Panc1 (cell line): ENCODE measurements at regions not wholly inside any gene's neighbourhood (a gene's known extent, or its start where the extent isn't known, plus 50 kb on each side); places are given as distances from the start of the nearest gene placed in this dataset.

Source experiments
- ATAC-seq: fragments of 200-7000 bp; cut with Tn5 transposase; 2 replicates; pipeline ENCODE4 v1.9.1; 2020; ENCODE audit warnings: mild to moderate bottlenecking, moderate library complexity
- BruUV-seq: library from RNA; stranded (reverse); fragments of 400-500 nt; replicated peaks from 2 replicates; lab custom pipeline; 2021; lab: Mats Ljungman, UMichigan
- CTCF ChIA-PET: fragments of 300-600 bp; sonication (Branson Sonifier 250); formaldehyde crosslinking; loops from one replicate; lab custom pipeline; 2022; ENCODE audit warnings: antibody characterized with exemption; lab: Charles Lee
- POLR2A ChIA-PET: fragments of 300-600 bp; sonication (Branson Sonifier 250); formaldehyde crosslinking; loops from one replicate; lab custom pipeline; 2022; ENCODE audit warnings: antibody characterized with exemption; lab: Charles Lee
- DNase-seq: peaks from one replicate; pipeline ENCODE4 v3.0.0-alpha.2; 2010; ENCODE audit warnings: low read depth, low spot score
- H3K27ac ChIP-seq: 2 replicates; pipeline ENCODE4 v1.5.1; 2011; ENCODE audit warnings: mild to moderate bottlenecking, low read length, inconsistent platforms
- H3K27me3 ChIP-seq: fragments of 200-500 bp; sonication (Bioruptor generic); 2 replicates; pipeline ENCODE4 v1.6.0; 2014; ENCODE audit warnings: low read length, inconsistent platforms; ENCODE audit not compliant: control insufficient read depth, insufficient read depth
- H3K36me3 ChIP-seq: fragments of 200-500 bp; sonication (Bioruptor generic); 2 replicates; pipeline ENCODE4 v1.5.1; 2014; ENCODE audit warnings: inconsistent platforms, mild to moderate bottlenecking, low read length, moderate library complexity; ENCODE audit not compliant: control insufficient read depth, insufficient read depth
- H3K4me1 ChIP-seq: 2 replicates; pipeline ENCODE4 v1.5.1; 2011; ENCODE audit warnings: inconsistent platforms, mild to moderate bottlenecking, low read length, moderate library complexity; ENCODE audit not compliant: control insufficient read depth, insufficient read depth
- H3K4me3 ChIP-seq, 2 experiments: 2 replicates each; pipeline ENCODE4 v1.5.1; 2011 to 2012; ENCODE audit warnings: low read depth in 2 of 2, low read length in 2 of 2, mild to moderate bottlenecking in 2 of 2, inconsistent platforms in 1 of 2, moderate library complexity in 1 of 2
- H3K9me3 ChIP-seq: fragments of 200-500 bp; sonication (Bioruptor generic); 2 replicates; pipeline ENCODE4 v1.5.1; 2014; ENCODE audit warnings: low read depth, mild to moderate bottlenecking, inconsistent platforms, low read length, moderate library complexity; ENCODE audit not compliant: control insufficient read depth, insufficient read depth
- POLR2AphosphoS5 ChIP-seq: IDR thresholded peaks from 2 replicates; pipeline ENCODE4 v1.6.1; 2012; ENCODE audit warnings: mild to moderate bottlenecking, low read depth, low read length, moderate library complexity
- SIN3A ChIP-seq: IDR thresholded peaks from 2 replicates; pipeline ENCODE4 v1.6.1; 2012; ENCODE audit warnings: low read depth, mild to moderate bottlenecking, low read length, moderate library complexity, borderline replicate concordance; ENCODE audit not compliant: insufficient read depth
- TCF7L2 ChIP-seq: IDR thresholded peaks from 2 replicates; pipeline ENCODE4 v1.6.1; 2011; ENCODE audit warnings: mild to moderate bottlenecking, low read depth, low read length, inconsistent platforms
- in situ Hi-C: cut with HindIII; loops from 2 replicates; pipeline ENCODE4 v1.10.0; 2016; ENCODE audit warnings: low sequenced_read_pairs, low pct_unique_long_range_greater_than_20kb
- intact Hi-C: fragments of 100-400 bp; cut with micrococcal nuclease; formaldehyde crosslinking; loops from one replicate; pipeline ENCODE4 v1.10.0; 2022; ENCODE audit not compliant: unreplicated experiment
- TF ChIP-seq, protein P1 (sequence below), 2 experiments: IDR thresholded peaks; 2 replicates each; pipeline ENCODE4 v1.6.1; 2011 to 2012; ENCODE audit warnings: low read depth in 2 of 2, control low read depth in 1 of 2, low read length in 1 of 2, mild to moderate bottlenecking in 1 of 2, moderate library complexity in 1 of 2; ENCODE audit not compliant: insufficient read depth in 1 of 2
- TF ChIP-seq, protein P2 (sequence below): fragments of 450-650 bp; IDR thresholded peaks from 2 replicates; pipeline ENCODE4 v1.5.1; 2017; ENCODE audit warnings: mild to moderate bottlenecking

DNA sequence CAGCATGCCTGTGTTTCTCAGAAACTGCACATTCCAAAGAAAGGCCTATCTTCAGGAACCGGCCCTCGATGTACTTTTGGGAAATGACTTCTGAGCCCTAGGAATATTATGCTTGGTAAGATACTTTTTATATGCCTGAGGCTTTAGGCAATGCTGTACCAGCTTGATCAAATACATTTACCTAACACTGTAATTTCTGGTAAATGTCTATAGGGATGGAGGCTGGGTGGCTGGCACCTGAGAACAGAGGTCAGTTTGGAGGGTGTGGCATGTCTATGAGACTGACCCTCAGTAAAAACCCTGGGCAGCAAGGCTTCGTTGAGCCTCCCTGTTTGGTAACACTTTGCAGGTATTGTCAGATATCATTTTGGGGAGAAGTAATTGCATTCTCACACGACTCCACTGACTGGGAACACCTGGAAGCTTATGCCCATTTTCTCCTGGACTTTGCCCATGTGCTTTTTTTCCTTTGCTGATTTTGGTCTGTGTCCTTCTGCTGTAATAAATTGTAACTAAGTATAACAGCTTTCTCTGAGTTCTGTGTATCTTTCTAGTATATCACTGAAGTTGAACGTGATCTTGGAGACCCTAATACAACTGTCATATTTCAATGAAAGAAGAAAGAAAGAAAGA lies 1339.1 kb downstream of the OLFM4 start:
- in situ Hi-C loops (no loop called here), intact Hi-C loops (no loop called here)
- no peaks in the 10 kb centered on the region for H3K4me1 ChIP-seq
- ChIA-PET POLR2A (no interaction called here), CTCF (no interaction called here)
- H3K27me3 ChIP-seq, result no peaks in the 10 kb centered on the region
- no peak for ATAC-seq
- H3K4me3 ChIP-seq, result no peak overlapping the region
- no peak overlapping the region for H3K27ac ChIP-seq
- no peak for DNase-seq
- H3K36me3 ChIP-seq, result no peaks in the 10 kb centered on the region
- no TSS peak for BruUV-seq
- H3K9me3 ChIP-seq, result no peaks in the 10 kb centered on the region
- TF ChIP-seq, protein P1, sequence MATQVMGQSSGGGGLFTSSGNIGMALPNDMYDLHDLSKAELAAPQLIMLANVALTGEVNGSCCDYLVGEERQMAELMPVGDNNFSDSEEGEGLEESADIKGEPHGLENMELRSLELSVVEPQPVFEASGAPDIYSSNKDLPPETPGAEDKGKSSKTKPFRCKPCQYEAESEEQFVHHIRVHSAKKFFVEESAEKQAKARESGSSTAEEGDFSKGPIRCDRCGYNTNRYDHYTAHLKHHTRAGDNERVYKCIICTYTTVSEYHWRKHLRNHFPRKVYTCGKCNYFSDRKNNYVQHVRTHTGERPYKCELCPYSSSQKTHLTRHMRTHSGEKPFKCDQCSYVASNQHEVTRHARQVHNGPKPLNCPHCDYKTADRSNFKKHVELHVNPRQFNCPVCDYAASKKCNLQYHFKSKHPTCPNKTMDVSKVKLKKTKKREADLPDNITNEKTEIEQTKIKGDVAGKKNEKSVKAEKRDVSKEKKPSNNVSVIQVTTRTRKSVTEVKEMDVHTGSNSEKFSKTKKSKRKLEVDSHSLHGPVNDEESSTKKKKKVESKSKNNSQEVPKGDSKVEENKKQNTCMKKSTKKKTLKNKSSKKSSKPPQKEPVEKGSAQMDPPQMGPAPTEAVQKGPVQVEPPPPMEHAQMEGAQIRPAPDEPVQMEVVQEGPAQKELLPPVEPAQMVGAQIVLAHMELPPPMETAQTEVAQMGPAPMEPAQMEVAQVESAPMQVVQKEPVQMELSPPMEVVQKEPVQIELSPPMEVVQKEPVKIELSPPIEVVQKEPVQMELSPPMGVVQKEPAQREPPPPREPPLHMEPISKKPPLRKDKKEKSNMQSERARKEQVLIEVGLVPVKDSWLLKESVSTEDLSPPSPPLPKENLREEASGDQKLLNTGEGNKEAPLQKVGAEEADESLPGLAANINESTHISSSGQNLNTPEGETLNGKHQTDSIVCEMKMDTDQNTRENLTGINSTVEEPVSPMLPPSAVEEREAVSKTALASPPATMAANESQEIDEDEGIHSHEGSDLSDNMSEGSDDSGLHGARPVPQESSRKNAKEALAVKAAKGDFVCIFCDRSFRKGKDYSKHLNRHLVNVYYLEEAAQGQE (IDR thresholded peaks at IDR 0.05; ENCODE audit: insufficient read depth in 1 of 2, low read depth in 2 of 2, low read length in 1 of 2), result no peak
- no peak for TF ChIP-seq SIN3A
- no peak for TF ChIP-seq POLR2AphosphoS5
- TF ChIP-seq, protein P2, sequence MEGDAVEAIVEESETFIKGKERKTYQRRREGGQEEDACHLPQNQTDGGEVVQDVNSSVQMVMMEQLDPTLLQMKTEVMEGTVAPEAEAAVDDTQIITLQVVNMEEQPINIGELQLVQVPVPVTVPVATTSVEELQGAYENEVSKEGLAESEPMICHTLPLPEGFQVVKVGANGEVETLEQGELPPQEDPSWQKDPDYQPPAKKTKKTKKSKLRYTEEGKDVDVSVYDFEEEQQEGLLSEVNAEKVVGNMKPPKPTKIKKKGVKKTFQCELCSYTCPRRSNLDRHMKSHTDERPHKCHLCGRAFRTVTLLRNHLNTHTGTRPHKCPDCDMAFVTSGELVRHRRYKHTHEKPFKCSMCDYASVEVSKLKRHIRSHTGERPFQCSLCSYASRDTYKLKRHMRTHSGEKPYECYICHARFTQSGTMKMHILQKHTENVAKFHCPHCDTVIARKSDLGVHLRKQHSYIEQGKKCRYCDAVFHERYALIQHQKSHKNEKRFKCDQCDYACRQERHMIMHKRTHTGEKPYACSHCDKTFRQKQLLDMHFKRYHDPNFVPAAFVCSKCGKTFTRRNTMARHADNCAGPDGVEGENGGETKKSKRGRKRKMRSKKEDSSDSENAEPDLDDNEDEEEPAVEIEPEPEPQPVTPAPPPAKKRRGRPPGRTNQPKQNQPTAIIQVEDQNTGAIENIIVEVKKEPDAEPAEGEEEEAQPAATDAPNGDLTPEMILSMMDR, result no peak
- no peak for TF ChIP-seq TCF7L2

DNA sequence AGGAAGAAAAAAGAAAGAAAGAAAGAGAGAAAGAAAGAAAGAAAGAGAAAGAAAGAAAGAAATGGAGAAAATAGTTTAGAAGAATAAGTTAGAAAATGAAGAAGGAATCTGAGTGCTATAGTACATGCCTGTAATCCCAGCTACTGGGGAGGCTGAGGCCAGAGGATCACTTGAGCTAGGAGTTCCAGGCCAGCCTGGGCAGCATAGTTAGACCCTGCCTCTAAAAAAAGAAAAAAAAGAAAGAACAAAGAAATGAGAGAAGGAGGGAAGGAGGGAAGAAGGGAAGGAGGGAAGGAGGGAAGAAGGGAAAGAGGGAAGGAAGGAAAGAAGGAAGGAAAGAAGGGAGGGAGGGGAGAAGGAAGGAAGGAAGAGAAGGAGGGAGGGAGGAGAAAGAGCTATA lies 1339.8 kb downstream of the OLFM4 start:
- POLR2A ChIA-PET, result interaction anchor here (0.7 kb wide), 1 partner anchor 121 kb away, joined by 4 read pairs; no protein-coding TSS in a partner anchor
- Histone ChIP-seq H3K9me3 (no peaks in the 10 kb centered on the region), H3K4me1 (no peaks in the 10 kb centered on the region), H3K36me3 (no peaks in the 10 kb centered on the region), H3K27ac (no peak overlapping the region), H3K4me3 (no peak overlapping the region), H3K27me3 (no peaks in the 10 kb centered on the region)
- BruUV-seq, result no TSS peak
- DNase-seq (no peak), ATAC-seq (no peak)
- TF ChIP-seq, protein P2, result no peak
- TF ChIP-seq POLR2AphosphoS5 (no peak), TCF7L2 (no peak), SIN3A (no peak)
- TF ChIP-seq, protein P1 (IDR thresholded peaks at IDR 0.05; ENCODE audit: insufficient read depth in 1 of 2, low read depth in 2 of 2, low read length in 1 of 2), result no peak
- in situ Hi-C loops, result no loop called here
- CTCF ChIA-PET, result no interaction called here
- intact Hi-C loops, result no loop called here
